ENCODE measurements at regions not wholly inside any gene's neighbourhood (a gene's known extent, or its start where the extent isn't known, plus 50 kb on each side); places are given as distances from the start of the nearest gene placed in this dataset.

DNA sequence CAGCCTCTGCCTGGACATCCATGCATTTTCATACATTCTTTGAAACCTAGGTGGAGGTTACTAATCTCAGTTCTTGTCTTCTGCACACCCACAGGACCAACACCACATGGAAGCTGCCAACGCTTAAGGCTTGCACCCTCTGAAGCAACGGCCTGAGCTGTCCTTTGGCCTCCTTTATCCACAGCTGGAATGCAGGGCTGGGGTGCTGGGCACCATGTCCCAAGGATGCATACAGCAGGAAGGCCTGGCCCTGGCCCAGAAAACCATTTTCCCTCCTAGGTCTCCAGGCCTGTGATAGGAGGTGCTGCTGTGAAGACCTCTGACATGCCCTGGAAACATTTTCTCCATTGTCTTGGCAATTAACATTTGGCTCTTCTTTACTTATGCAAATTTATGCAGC lies 1168.6 kb downstream of the KCNT2 start:
- no peak overlapping the region for H3K4me2 ChIP-seq (ENCODE audit: insufficient read depth, low read length)
- no peaks in the 10 kb centered on the region for H3K4me1 ChIP-seq (ENCODE audit: control insufficient read depth, extremely low read depth, insufficient read depth, low read length)
- H3K9me1 ChIP-seq (replicated peaks; ENCODE audit: control insufficient read depth, extremely low read depth, insufficient read depth, low read length): no peaks in the 10 kb centered on the region
- no peak overlapping the region for H3K9ac ChIP-seq (replicated peaks; ENCODE audit: extremely low read depth, insufficient read depth, low read length)
- intact Hi-C loops (cut with micrococcal nuclease): no loop called here
- no peak for DNase-seq (ENCODE audit: low read depth, low spot score)
- FAIRE-seq: no peak
- no peak overlapping the region for H3K27ac ChIP-seq (ENCODE audit: insufficient read depth, low read depth, low read length)
- H3K27me3 ChIP-seq (ENCODE audit: control insufficient read depth in 2 of 2, insufficient read depth in 2 of 2, low read length in 2 of 2): no peaks in the 10 kb centered on the region
- dilution Hi-C loops (cut with MboI; ENCODE audit: extremely low pct_ligation_motif_present, low sequenced_read_pairs): no loop called here
- no peaks in the 10 kb centered on the region for H4K20me1 ChIP-seq (replicated peaks; ENCODE audit: control insufficient read depth, extremely low read depth, insufficient read depth, low read length)
- POLR2A ChIA-PET: no interaction called here
- H3K4me3 ChIP-seq (replicated peaks in 1 of 3; ENCODE audit: insufficient read depth in 1 of 3, low read depth in 1 of 3, low read length in 3 of 3): no peak overlapping the region
- no TSS peak for BruUV-seq (replicated peaks)
- no peak overlapping the region for H2AFZ ChIP-seq (ENCODE audit: low read depth, low read length)
- no peaks in the 10 kb centered on the region for H3K9me3 ChIP-seq (replicated peaks; ENCODE audit: control insufficient read depth, insufficient read depth, low read length)
- no peaks in the 10 kb centered on the region for H3K79me2 ChIP-seq (ENCODE audit: control insufficient read depth, insufficient read depth, low read length)
- TF ChIP-seq POLR2AphosphoS5 (IDR thresholded peaks at IDR 0.05; ENCODE audit: insufficient read depth, low read depth, low read length) (no peak), MYC (IDR thresholded peaks at IDR 0.05; ENCODE audit: low read depth, low read length) (no peak), GATA2 (IDR thresholded peaks at IDR 0.05; ENCODE audit: insufficient read depth, insufficient read length, low read depth, low read length) (no peak), POLR2A (IDR thresholded peaks at IDR 0.05; ENCODE audit: low read depth, low read length) (no peak), FOS (IDR thresholded peaks at IDR 0.05; ENCODE audit: borderline replicate concordance, insufficient read depth, low read length) (no peak), JUN (IDR thresholded peaks at IDR 0.05; ENCODE audit: borderline replicate concordance, insufficient read depth, insufficient read length, low read depth) (no peak), EZH2 (IDR thresholded peaks at IDR 0.05; ENCODE audit: borderline replicate concordance, low read depth, low read length, severe bottlenecking) (no peak)
- TF ChIP-seq, protein P1, sequence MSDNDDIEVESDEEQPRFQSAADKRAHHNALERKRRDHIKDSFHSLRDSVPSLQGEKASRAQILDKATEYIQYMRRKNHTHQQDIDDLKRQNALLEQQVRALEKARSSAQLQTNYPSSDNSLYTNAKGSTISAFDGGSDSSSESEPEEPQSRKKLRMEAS (IDR thresholded peaks at IDR 0.05; ENCODE audit: insufficient read depth, insufficient read length): no peak
- TF ChIP-seq, protein P2, sequence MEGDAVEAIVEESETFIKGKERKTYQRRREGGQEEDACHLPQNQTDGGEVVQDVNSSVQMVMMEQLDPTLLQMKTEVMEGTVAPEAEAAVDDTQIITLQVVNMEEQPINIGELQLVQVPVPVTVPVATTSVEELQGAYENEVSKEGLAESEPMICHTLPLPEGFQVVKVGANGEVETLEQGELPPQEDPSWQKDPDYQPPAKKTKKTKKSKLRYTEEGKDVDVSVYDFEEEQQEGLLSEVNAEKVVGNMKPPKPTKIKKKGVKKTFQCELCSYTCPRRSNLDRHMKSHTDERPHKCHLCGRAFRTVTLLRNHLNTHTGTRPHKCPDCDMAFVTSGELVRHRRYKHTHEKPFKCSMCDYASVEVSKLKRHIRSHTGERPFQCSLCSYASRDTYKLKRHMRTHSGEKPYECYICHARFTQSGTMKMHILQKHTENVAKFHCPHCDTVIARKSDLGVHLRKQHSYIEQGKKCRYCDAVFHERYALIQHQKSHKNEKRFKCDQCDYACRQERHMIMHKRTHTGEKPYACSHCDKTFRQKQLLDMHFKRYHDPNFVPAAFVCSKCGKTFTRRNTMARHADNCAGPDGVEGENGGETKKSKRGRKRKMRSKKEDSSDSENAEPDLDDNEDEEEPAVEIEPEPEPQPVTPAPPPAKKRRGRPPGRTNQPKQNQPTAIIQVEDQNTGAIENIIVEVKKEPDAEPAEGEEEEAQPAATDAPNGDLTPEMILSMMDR (IDR thresholded peaks at IDR 0.05; ENCODE audit: extremely low read depth in 1 of 2, insufficient read depth in 1 of 2, low read depth in 1 of 2, low read length in 2 of 2): no peak
- CTCF ChIA-PET: no interaction called here
- H3K36me3 ChIP-seq (ENCODE audit: control insufficient read depth in 2 of 2, extremely low read depth in 1 of 2, insufficient read depth in 2 of 2, low read length in 2 of 2): no peaks in the 10 kb centered on the region
